Fibroblast of lung (primary cell): ENCODE measurements at regions not wholly inside any gene's neighbourhood (a gene's known extent, or its start where the extent isn't known, plus 50 kb on each side); places are given as distances from the start of the nearest gene placed in this dataset.

Source experiments
- CTCF ChIP-seq, 2 donors: IDR thresholded peaks in 1 of 2; conservative IDR thresholded peaks in 1 of 2; 1 replicate in 1 of 2; 2 replicates in 1 of 2; pipeline ENCODE4 v1.5.1; 2011 to 2012; ENCODE audit warnings: low read length in 2 of 2, control low read depth in 1 of 2, inconsistent platforms in 1 of 2, low read depth in 1 of 2, mild to moderate bottlenecking in 1 of 2
- EZH2 ChIP-seq: IDR thresholded peaks from 2 replicates; pipeline ENCODE4 v1.5.1; 2012; ENCODE audit warnings: low read length, control low read depth, mild to moderate bottlenecking; ENCODE audit errors: missing control alignments

DNA sequence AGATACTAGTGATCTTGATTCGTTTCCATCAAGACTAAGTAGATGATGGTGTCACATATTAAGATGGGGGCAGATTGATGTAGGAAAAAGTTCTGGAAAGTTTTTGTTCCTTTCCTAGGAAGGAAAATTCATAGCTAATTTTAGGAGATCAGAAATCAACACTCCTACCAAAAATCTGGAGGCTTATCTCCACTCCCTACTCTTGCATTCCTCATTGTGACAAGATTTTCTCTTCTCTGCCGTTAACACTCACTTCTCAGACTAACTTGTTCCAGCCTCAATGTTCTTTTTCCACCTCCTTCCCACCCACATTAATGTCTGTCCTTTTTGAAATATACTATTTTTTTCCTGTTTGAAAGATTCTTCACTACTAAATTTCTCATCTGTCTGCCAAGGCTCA, 851.9 kb upstream of the GHITM start:
- no peak for TF ChIP-seq CTCF (conservative IDR thresholded peaks at IDR 0.05 in 1 of 2, IDR thresholded peaks at IDR 0.05 in 1 of 2; ENCODE audit: low read depth in 1 of 2, low read length in 2 of 2)
- no peak for TF ChIP-seq EZH2
